ENCODE measurements at regions not wholly inside any gene's neighbourhood (a gene's known extent, or its start where the extent isn't known, plus 50 kb on each side); places are given as distances from the start of the nearest gene placed in this dataset.

GRCh38 chr6:15129887-15130286, 116.0 kb upstream of the JARID2 start:
- TF ChIP-seq POLR2AphosphoS5 (IDR thresholded peaks at IDR 0.05; ENCODE audit: low read depth, low read length) (no peak), TAF1 (IDR thresholded peaks at IDR 0.05; ENCODE audit: borderline replicate concordance, insufficient read depth, low read length) (no peak), REST (IDR thresholded peaks at IDR 0.05; ENCODE audit: insufficient read depth in 1 of 2, low read depth in 2 of 2, low read length in 2 of 2) (no peak), SIN3A (IDR thresholded peaks at IDR 0.05; ENCODE audit: borderline replicate concordance, insufficient read depth, low read length) (no peak)
